AG09309 (cell line): ENCODE measurements at regions not wholly inside any gene's neighbourhood (a gene's known extent, or its start where the extent isn't known, plus 50 kb on each side); places are given as distances from the start of the nearest gene placed in this dataset.

Source experiments
- DNase-seq: peaks from one replicate; pipeline ENCODE4 v3.0.0-alpha.2; 2010; ENCODE audit warnings: low read depth
- H3K4me3 ChIP-seq: 2 replicates; pipeline ENCODE4 v1.5.1; 2011; ENCODE audit warnings: mild to moderate bottlenecking, low read depth, low read length, moderate library complexity; ENCODE audit not compliant: control insufficient read depth
- CTCF ChIP-seq: IDR thresholded peaks from 2 replicates; pipeline ENCODE4 v1.5.1; 2011; ENCODE audit warnings: mild to moderate bottlenecking, low read depth, low read length, inconsistent platforms; ENCODE audit not compliant: insufficient read depth, control insufficient read depth; ENCODE audit errors: missing control alignments

GRCh38 chr21:16709866-16710550 lies 802.8 kb upstream of the CXADR start:
- peak; percentile 66 for DNase-seq
- no peak overlapping the region for H3K4me3 ChIP-seq
- no peak for TF ChIP-seq CTCF

GRCh38 chr21:16711757-16712156 lies 801.1 kb upstream of the CXADR start:
- DNase-seq: no peak
- TF ChIP-seq CTCF: no peak
- H3K4me3 ChIP-seq: no peak overlapping the region

GRCh38 chr21:16713331-16714117 lies 799.3 kb upstream of the CXADR start:
- peak; percentile 10 for DNase-seq
- TF ChIP-seq CTCF: no peak
- H3K4me3 ChIP-seq: no peak overlapping the region

GRCh38 chr21:16740511-16740910 lies 772.3 kb upstream of the CXADR start:
- no peak for TF ChIP-seq CTCF
- no peak overlapping the region for H3K4me3 ChIP-seq
- DNase-seq: no peak

GRCh38 chr21:16741141-16741665 lies 771.6 kb upstream of the CXADR start:
- H3K4me3 ChIP-seq: no peak overlapping the region
- no peak for TF ChIP-seq CTCF
- DNase-seq: no peak

- TF ChIP-seq CTCF: no peak
- H3K4me3 ChIP-seq: no peak overlapping the region
- no peak for DNase-seq
Observed at GRCh38 chr21:16742131-16742641, 770.7 kb upstream of the CXADR start.
